ENCODE measurements at regions not wholly inside any gene's neighbourhood (a gene's known extent, or its start where the extent isn't known, plus 50 kb on each side); places are given as distances from the start of the nearest gene placed in this dataset.
"Not testable (repeated sequence)": the region's sequence is repeated elsewhere in the genome, so short reads cannot be mapped to it uniquely, and the experiment has no call there.

DNA sequence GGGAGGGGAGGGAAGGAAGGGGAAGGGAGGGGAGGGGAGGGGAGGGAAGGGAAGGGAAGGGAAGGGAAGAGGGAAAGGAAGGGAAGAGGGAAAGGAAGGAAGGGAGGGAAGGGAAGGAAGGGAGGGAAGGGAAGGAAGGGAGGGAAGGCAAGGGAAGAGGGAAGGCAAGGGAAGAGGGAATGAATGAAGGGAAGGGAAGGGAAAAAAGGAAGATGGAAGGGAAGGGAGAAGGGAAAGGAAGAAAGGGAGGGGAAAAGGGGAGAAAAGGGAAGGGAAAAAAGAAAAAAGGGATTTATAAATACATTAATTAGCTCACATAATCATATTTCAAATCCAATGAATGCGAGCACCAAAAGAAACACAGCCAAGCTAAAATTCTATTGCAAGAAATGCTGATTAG, 202.9 kb upstream of the LRRTM4 start:
- ChIA-PET CTCF (interaction anchor here (0.6 kb wide), 1 partner anchor 19 kb away, joined by 4 read pairs; no protein-coding TSS in a partner anchor), POLR2A (no interaction called here)
- no peaks in the 10 kb centered on the region for H3K36me3 ChIP-seq (ENCODE audit: control insufficient read depth in 2 of 2, insufficient read depth in 1 of 2, low read length in 2 of 2)
- no peaks in the 10 kb centered on the region for H3K9me3 ChIP-seq (ENCODE audit: control insufficient read depth, insufficient read depth, low read depth, low read length)
- H3K4me1 ChIP-seq (ENCODE audit: control insufficient read depth, insufficient read depth, low read length) = no peaks in the 10 kb centered on the region
- H3K4me3 ChIP-seq (ENCODE audit: low read depth, low read length) = no peak overlapping the region
- no peak for TF ChIP-seq ZNF513 (tag by site-specific recombination; IDR thresholded peaks at IDR 0.05)
- no peak for TF ChIP-seq ZNF600 (tag by site-specific recombination; IDR thresholded peaks at IDR 0.05)
- TF ChIP-seq TSHZ1 (tag by site-specific recombination; IDR thresholded peaks at IDR 0.05; ENCODE audit: borderline replicate concordance) = no peak
- TF ChIP-seq ZBTB21 (tag by site-specific recombination; IDR thresholded peaks at IDR 0.05) = no peak
- no peak overlapping the region for H3K27ac ChIP-seq (ENCODE audit: extremely low read depth, low read depth, low read length)

GRCh38 chr2:77734662-77735340, 212.6 kb upstream of the LRRTM4 start:
- H3K4me3 ChIP-seq (ENCODE audit: low read depth, low read length); H3K36me3 ChIP-seq (ENCODE audit: control insufficient read depth in 2 of 2, insufficient read depth in 1 of 2, low read length in 2 of 2); H3K27ac ChIP-seq (ENCODE audit: extremely low read depth, low read depth, low read length); CTCF ChIA-PET; H3K4me1 ChIP-seq (ENCODE audit: control insufficient read depth, insufficient read depth, low read length); H3K9me3 ChIP-seq (ENCODE audit: control insufficient read depth, insufficient read depth, low read depth, low read length); POLR2A ChIA-PET: not testable (repeated sequence)

DNA sequence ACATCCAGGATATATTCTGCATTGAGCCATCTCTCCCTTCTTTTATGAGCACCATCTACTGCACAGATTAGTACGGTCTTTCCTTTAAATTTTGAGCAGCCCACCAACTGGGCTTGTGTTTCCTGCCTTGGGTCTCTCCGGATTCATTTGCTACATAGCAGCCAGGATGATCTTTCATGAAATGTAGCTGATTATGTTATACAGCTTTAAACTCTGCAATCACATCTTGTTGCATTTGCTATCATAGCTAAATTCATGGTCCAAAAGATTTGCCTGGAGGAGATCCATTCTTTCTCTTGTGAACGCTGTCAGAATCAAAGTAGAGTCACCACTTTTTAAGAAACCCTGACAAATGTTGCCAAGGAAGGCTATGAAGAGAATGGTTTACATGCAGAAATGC, 215.1 kb upstream of the LRRTM4 start:
- CTCF ChIA-PET = no interaction called here
- TF ChIP-seq KLF10 (tag by site-specific recombination; IDR thresholded peaks at IDR 0.05) = no peak
- TF ChIP-seq, protein P1, sequence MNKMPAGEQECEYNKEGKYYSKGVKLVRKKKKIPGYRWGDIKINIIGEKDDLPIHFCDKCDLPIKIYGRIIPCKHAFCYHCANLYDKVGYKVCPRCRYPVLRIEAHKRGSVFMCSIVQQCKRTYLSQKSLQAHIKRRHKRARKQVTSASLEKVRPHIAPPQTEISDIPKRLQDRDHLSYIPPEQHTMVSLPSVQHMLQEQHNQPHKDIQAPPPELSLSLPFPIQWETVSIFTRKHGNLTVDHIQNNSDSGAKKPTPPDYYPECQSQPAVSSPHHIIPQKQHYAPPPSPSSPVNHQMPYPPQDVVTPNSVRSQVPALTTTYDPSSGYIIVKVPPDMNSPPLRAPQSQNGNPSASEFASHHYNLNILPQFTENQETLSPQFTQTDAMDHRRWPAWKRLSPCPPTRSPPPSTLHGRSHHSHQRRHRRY (tag by site-specific recombination; IDR thresholded peaks at IDR 0.05) = no peak
- no peak for TF ChIP-seq ZSCAN5A (tag by site-specific recombination; IDR thresholded peaks at IDR 0.05)
- TF ChIP-seq ZBTB10 (tag by site-specific recombination; IDR thresholded peaks at IDR 0.05) = no peak
- Histone ChIP-seq H3K36me3 (ENCODE audit: control insufficient read depth in 2 of 2, insufficient read depth in 1 of 2, low read length in 2 of 2) (no peaks in the 10 kb centered on the region), H3K4me3 (ENCODE audit: low read depth, low read length) (no peak overlapping the region), H3K4me1 (ENCODE audit: control insufficient read depth, insufficient read depth, low read length) (no peaks in the 10 kb centered on the region), H3K9me3 (ENCODE audit: control insufficient read depth, insufficient read depth, low read depth, low read length) (no peaks in the 10 kb centered on the region), H3K27ac (ENCODE audit: extremely low read depth, low read depth, low read length) (no peak overlapping the region)
- POLR2A ChIA-PET = no interaction called here

Measured in HEK293 (cell line).